NCI-H2196 (cell line): ENCODE measurements at regions not wholly inside any gene's neighbourhood (a gene's known extent, or its start where the extent isn't known, plus 50 kb on each side); places are given as distances from the start of the nearest gene placed in this dataset.

Experiments used
- DNase-seq: peaks from one replicate; lab custom pipeline; 2025; ENCODE audit not compliant: unreplicated experiment; lab: John Stamatoyannopoulos, UW

- DNase-seq, result no peak
Observed at GRCh38 chr17:72064606-72065193, 56.1 kb upstream of the SOX9 start.

GRCh38 chr17:72065556-72065955 lies 55.3 kb upstream of the SOX9 start:
- no peak for DNase-seq

- no peak for DNase-seq
Observed at GRCh38 chr17:72068643-72069042, 52.2 kb upstream of the SOX9 start.

- DNase-seq, result no peak
Observed at GRCh38 chr17:72069586-72070202, 51.1 kb upstream of the SOX9 start.
